ENCODE measurements at regions not wholly inside any gene's neighbourhood (a gene's known extent, or its start where the extent isn't known, plus 50 kb on each side); places are given as distances from the start of the nearest gene placed in this dataset.

- no peaks in the 10 kb centered on the region for H3K4me1 ChIP-seq (ENCODE audit: control insufficient read depth, insufficient read depth, low read length)
- no peak overlapping the region for H3K4me2 ChIP-seq (ENCODE audit: control insufficient read depth, insufficient read depth)
- H3K79me2 ChIP-seq (ENCODE audit: control insufficient read depth, insufficient read depth, low read length) = no peaks in the 10 kb centered on the region
- ChIA-PET SMC1A (ENCODE audit: uncharacterized antibody, unreplicated experiment) (interaction anchor here (0.6 to 1.2 kb wide), 2 partner anchors 58 to 115 kb away, joined by 3 read pairs; no protein-coding TSS in a partner anchor), CTCF (no interaction called here), POLR2A (no interaction called here), RAD21 (ENCODE audit: unreplicated experiment) (no interaction called here)
- no peak overlapping the region for H3K27ac ChIP-seq (ENCODE audit: control insufficient read depth, insufficient read depth)
- no peaks in the 10 kb centered on the region for H3K36me3 ChIP-seq (ENCODE audit: control insufficient read depth in 2 of 2, insufficient read depth in 2 of 2, low read length in 1 of 2)
- FAIRE-seq = no peak
- no peak overlapping the region for H2AFZ ChIP-seq (ENCODE audit: control insufficient read depth, low read depth, low read length)
- 3% methylated on average over 7 of the region's 7 CpGs for WGBS (ENCODE audit: insufficient coverage, insufficient replicate concordance, low lambda C conversion rate, missing lambda C conversion rate)
- no peaks in the 10 kb centered on the region for H4K20me1 ChIP-seq (ENCODE audit: control insufficient read depth, insufficient read depth)
- no peak overlapping the region for H3K9ac ChIP-seq (ENCODE audit: control insufficient read depth, insufficient read depth, low read length)
- H3K9me3 ChIP-seq (replicated peaks; ENCODE audit: control insufficient read depth, insufficient read depth, low read length) = no peaks in the 10 kb centered on the region
- no peak for ATAC-seq
- in situ Hi-C loops (cut with MboI) = no loop called here
- H3K4me3 ChIP-seq = no peak overlapping the region
- no TSS peak for BruUV-seq (replicated peaks)
- TF ChIP-seq NBN (IDR thresholded peaks at IDR 0.05) = no peak
- no peak for TF ChIP-seq BACH1 (IDR thresholded peaks at IDR 0.05; ENCODE audit: borderline replicate concordance)
- no peak for TF ChIP-seq RAD21 (IDR thresholded peaks at IDR 0.05; ENCODE audit: insufficient read depth, low read depth, low read length)
- no peak for TF ChIP-seq IKZF2 (IDR thresholded peaks at IDR 0.05)
- no peak for TF ChIP-seq BHLHE40 (IDR thresholded peaks at IDR 0.05; ENCODE audit: borderline replicate concordance in 1 of 2, low read depth in 2 of 2, low read length in 1 of 2)
- no peak for TF ChIP-seq CBX5 (IDR thresholded peaks at IDR 0.05; ENCODE audit: low read depth)
- TF ChIP-seq ETV6 (conservative IDR thresholded peaks at IDR 0.05 in 1 of 2, IDR thresholded peaks at IDR 0.05 in 1 of 2; ENCODE audit: borderline replicate concordance in 1 of 2, low read depth in 1 of 2) = no peak
- H3K27me3 ChIP-seq (replicated peaks in 1 of 2; ENCODE audit: control insufficient read depth in 2 of 2, insufficient read depth in 2 of 2, low read length in 1 of 2) = 0 out of 4 replicates have a peak, but pooled peaks cover 0 to 2% of the 10 kb centered on the region in 2 experiments
- no peak for DNase-seq (ENCODE audit: low read depth, low spot score)
- intact Hi-C loops (cut with micrococcal nuclease; ENCODE audit: unreplicated experiment) = no loop called here
These were observed 88.0 kb downstream of the C1D start for GRCh38 chr2:67974559-67975430.

- CTCF ChIA-PET = no interaction called here
- intact Hi-C loops (cut with micrococcal nuclease; ENCODE audit: unreplicated experiment) = no loop called here
- no peak overlapping the region for H3K4me2 ChIP-seq (ENCODE audit: control insufficient read depth, insufficient read depth)
- H3K27me3 ChIP-seq (replicated peaks in 1 of 2; ENCODE audit: control insufficient read depth in 2 of 2, insufficient read depth in 2 of 2, low read length in 1 of 2) = 0 out of 4 replicates have a peak, but pooled peaks cover 0 to 2% of the 10 kb centered on the region in 2 experiments
- no peaks in the 10 kb centered on the region for H3K9me3 ChIP-seq (replicated peaks; ENCODE audit: control insufficient read depth, insufficient read depth, low read length)
- no peaks in the 10 kb centered on the region for H3K4me1 ChIP-seq (ENCODE audit: control insufficient read depth, insufficient read depth, low read length)
- ATAC-seq (no peak), FAIRE-seq (no peak), DNase-seq (ENCODE audit: low read depth, low spot score) (no peak)
- H3K9ac ChIP-seq (ENCODE audit: control insufficient read depth, insufficient read depth, low read length) = no peak overlapping the region
- no peaks in the 10 kb centered on the region for H4K20me1 ChIP-seq (ENCODE audit: control insufficient read depth, insufficient read depth)
- SMC1A ChIA-PET (ENCODE audit: uncharacterized antibody, unreplicated experiment) = no interaction called here
- WGBS (ENCODE audit: insufficient coverage, insufficient replicate concordance, low lambda C conversion rate, missing lambda C conversion rate) = 0% methylated on average over 1 of the region's 1 CpG
- BruUV-seq (replicated peaks) = no TSS peak
- RAD21 ChIA-PET (ENCODE audit: unreplicated experiment) = no interaction called here
- H3K27ac ChIP-seq (ENCODE audit: control insufficient read depth, insufficient read depth) = no peak overlapping the region
- no peak overlapping the region for H2AFZ ChIP-seq (ENCODE audit: control insufficient read depth, low read depth, low read length)
- H3K4me3 ChIP-seq = no peak overlapping the region
- H3K79me2 ChIP-seq (ENCODE audit: control insufficient read depth, insufficient read depth, low read length) = no peaks in the 10 kb centered on the region
- no peaks in the 10 kb centered on the region for H3K36me3 ChIP-seq (ENCODE audit: control insufficient read depth in 2 of 2, insufficient read depth in 2 of 2, low read length in 1 of 2)
- POLR2A ChIA-PET = no interaction called here
- in situ Hi-C loops (cut with MboI) = no loop called here
- TF ChIP-seq MYC (IDR thresholded peaks at IDR 0.05; ENCODE audit: insufficient read depth, insufficient read length, insufficient replicate concordance, low read length, severe bottlenecking) (no peak), RB1 (IDR thresholded peaks at IDR 0.05; ENCODE audit: borderline replicate concordance) (no peak)
- TF ChIP-seq, protein P1, sequence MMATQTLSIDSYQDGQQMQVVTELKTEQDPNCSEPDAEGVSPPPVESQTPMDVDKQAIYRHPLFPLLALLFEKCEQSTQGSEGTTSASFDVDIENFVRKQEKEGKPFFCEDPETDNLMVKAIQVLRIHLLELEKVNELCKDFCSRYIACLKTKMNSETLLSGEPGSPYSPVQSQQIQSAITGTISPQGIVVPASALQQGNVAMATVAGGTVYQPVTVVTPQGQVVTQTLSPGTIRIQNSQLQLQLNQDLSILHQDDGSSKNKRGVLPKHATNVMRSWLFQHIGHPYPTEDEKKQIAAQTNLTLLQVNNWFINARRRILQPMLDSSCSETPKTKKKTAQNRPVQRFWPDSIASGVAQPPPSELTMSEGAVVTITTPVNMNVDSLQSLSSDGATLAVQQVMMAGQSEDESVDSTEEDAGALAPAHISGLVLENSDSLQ (IDR thresholded peaks at IDR 0.05) = no peak
- TF ChIP-seq, protein P2, sequence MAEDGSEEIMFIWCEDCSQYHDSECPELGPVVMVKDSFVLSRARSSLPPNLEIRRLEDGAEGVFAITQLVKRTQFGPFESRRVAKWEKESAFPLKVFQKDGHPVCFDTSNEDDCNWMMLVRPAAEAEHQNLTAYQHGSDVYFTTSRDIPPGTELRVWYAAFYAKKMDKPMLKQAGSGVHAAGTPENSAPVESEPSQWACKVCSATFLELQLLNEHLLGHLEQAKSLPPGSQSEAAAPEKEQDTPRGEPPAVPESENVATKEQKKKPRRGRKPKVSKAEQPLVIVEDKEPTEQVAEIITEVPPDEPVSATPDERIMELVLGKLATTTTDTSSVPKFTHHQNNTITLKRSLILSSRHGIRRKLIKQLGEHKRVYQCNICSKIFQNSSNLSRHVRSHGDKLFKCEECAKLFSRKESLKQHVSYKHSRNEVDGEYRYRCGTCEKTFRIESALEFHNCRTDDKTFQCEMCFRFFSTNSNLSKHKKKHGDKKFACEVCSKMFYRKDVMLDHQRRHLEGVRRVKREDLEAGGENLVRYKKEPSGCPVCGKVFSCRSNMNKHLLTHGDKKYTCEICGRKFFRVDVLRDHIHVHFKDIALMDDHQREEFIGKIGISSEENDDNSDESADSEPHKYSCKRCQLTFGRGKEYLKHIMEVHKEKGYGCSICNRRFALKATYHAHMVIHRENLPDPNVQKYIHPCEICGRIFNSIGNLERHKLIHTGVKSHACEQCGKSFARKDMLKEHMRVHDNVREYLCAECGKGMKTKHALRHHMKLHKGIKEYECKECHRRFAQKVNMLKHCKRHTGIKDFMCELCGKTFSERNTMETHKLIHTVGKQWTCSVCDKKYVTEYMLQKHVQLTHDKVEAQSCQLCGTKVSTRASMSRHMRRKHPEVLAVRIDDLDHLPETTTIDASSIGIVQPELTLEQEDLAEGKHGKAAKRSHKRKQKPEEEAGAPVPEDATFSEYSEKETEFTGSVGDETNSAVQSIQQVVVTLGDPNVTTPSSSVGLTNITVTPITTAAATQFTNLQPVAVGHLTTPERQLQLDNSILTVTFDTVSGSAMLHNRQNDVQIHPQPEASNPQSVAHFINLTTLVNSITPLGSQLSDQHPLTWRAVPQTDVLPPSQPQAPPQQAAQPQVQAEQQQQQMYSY (CRISPR knock-in tag; IDR thresholded peaks at IDR 0.05) = no peak
These were observed 85.3 kb downstream of the C1D start for GRCh38 chr2:67977464-67977863.

Data from GM12878 (cell line).